SK-N-SH (cell line): ENCODE measurements at regions not wholly inside any gene's neighbourhood (a gene's known extent, or its start where the extent isn't known, plus 50 kb on each side); places are given as distances from the start of the nearest gene placed in this dataset.

Experiments
- FOXM1 ChIP-seq: IDR thresholded peaks from 2 replicates; pipeline ENCODE4 v1.4.0; 2012; ENCODE audit warnings: low read depth, mild to moderate bottlenecking
- RAD21 ChIP-seq: IDR thresholded peaks from 2 replicates; pipeline ENCODE4 v1.6.1; 2012; ENCODE audit warnings: mild to moderate bottlenecking, low read length
- SIN3A ChIP-seq: IDR thresholded peaks from 2 replicates; pipeline ENCODE4 v1.6.1; 2012; ENCODE audit warnings: low read depth, mild to moderate bottlenecking, low read length, moderate library complexity, borderline replicate concordance
- TF ChIP-seq, protein P1 (sequence below): fragments of 200-600 bp; sonication (generic); IDR thresholded peaks from 2 replicates; pipeline ENCODE4 v1.6.1; 2017; ENCODE audit warnings: antibody characterized with exemption, mild to moderate bottlenecking, moderate library complexity

GRCh38 chr9:27844797-27845196 is 271.5 kb upstream of the C9orf72 start:
- TF ChIP-seq SIN3A (no peak), FOXM1 (no peak), RAD21 (no peak)
- TF ChIP-seq, protein P1, sequence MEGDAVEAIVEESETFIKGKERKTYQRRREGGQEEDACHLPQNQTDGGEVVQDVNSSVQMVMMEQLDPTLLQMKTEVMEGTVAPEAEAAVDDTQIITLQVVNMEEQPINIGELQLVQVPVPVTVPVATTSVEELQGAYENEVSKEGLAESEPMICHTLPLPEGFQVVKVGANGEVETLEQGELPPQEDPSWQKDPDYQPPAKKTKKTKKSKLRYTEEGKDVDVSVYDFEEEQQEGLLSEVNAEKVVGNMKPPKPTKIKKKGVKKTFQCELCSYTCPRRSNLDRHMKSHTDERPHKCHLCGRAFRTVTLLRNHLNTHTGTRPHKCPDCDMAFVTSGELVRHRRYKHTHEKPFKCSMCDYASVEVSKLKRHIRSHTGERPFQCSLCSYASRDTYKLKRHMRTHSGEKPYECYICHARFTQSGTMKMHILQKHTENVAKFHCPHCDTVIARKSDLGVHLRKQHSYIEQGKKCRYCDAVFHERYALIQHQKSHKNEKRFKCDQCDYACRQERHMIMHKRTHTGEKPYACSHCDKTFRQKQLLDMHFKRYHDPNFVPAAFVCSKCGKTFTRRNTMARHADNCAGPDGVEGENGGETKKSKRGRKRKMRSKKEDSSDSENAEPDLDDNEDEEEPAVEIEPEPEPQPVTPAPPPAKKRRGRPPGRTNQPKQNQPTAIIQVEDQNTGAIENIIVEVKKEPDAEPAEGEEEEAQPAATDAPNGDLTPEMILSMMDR = no peak
